BJ (cell line): ENCODE measurements at regions not wholly inside any gene's neighbourhood (a gene's known extent, or its start where the extent isn't known, plus 50 kb on each side); places are given as distances from the start of the nearest gene placed in this dataset.

Experiments used
- CTCF ChIA-PET: fragments of 350-600 bp; formaldehyde crosslinking; extraction: SDS; loops from one replicate; lab custom pipeline; 2021; ENCODE audit warnings: antibody characterized with exemption, inconsistent platforms; lab: Yijun Ruan, JAX
- POLR2A ChIA-PET: fragments of 300-600 bp; sonication (Branson Sonifier 250); formaldehyde crosslinking; extraction: SDS; loops from one replicate; lab custom pipeline; 2021; ENCODE audit warnings: antibody characterized with exemption; lab: Charles Lee
- DNase-seq: peaks from one replicate; pipeline ENCODE4 v3.0.0-alpha.2; 2011; ENCODE audit warnings: low read depth
- H3K27me3 ChIP-seq: 2 replicates; pipeline ENCODE4 v1.6.0; 2011; ENCODE audit warnings: low read length; ENCODE audit not compliant: control insufficient read depth, insufficient read depth
- H3K36me3 ChIP-seq: 2 replicates; pipeline ENCODE4 v1.5.1; 2011; ENCODE audit warnings: low read length; ENCODE audit not compliant: control insufficient read depth, insufficient read depth
- H3K4me3 ChIP-seq: 2 replicates; pipeline ENCODE4 v1.5.1; 2011; ENCODE audit warnings: low read depth, mild to moderate bottlenecking, control low read depth, low read length
- CTCF ChIP-seq: IDR thresholded peaks from 2 replicates; pipeline ENCODE4 v1.5.1; 2011; ENCODE audit warnings: low read depth, mild to moderate bottlenecking, control low read depth, inconsistent platforms, low read length, moderate library complexity; ENCODE audit not compliant: insufficient read depth

GRCh38 chr1:89462250-89462649 is 62.4 kb upstream of the LRRC8B start:
- Histone ChIP-seq H3K4me3 (no peak overlapping the region), H3K36me3 (no peaks in the 10 kb centered on the region), H3K27me3 (no peaks in the 10 kb centered on the region; the same call in none of the 2 replicates)
- DNase-seq, result no peak
- POLR2A ChIA-PET, result no interaction called here
- CTCF ChIA-PET, result interaction anchor here (0.7 kb wide), 1 partner anchor 18 kb away, joined by 3 read pairs; no protein-coding TSS in a partner anchor
- TF ChIP-seq CTCF, result no peak

GRCh38 chr1:89464008-89464407 is 60.6 kb upstream of the LRRC8B start:
- CTCF ChIA-PET, result interaction anchor here (1.4 kb wide), 1 partner anchor 10 kb away, joined by 6 read pairs; no protein-coding TSS in a partner anchor
- POLR2A ChIA-PET, result no interaction called here
- H3K36me3 ChIP-seq, result no peaks in the 10 kb centered on the region
- TF ChIP-seq CTCF, result no peak
- H3K27me3 ChIP-seq, result no peaks in the 10 kb centered on the region; the same call in none of the 2 replicates
- no peak for DNase-seq
- no peak overlapping the region for H3K4me3 ChIP-seq

- ChIA-PET CTCF (interaction anchor here (1.4 kb wide), 1 partner anchor 11 kb away, joined by 6 read pairs; no protein-coding TSS in a partner anchor), POLR2A (no interaction called here)
- Histone ChIP-seq H3K27me3 (no peaks in the 10 kb centered on the region; the same call in none of the 2 replicates), H3K4me3 (no peak overlapping the region), H3K36me3 (no peaks in the 10 kb centered on the region)
- TF ChIP-seq CTCF, result no peak
- DNase-seq, result no peak
These were observed 59.4 kb upstream of the LRRC8B start for GRCh38 chr1:89465201-89465600.

- Histone ChIP-seq H3K36me3 (no peaks in the 10 kb centered on the region), H3K4me3 (no peak overlapping the region), H3K27me3 (no peaks in the 10 kb centered on the region; the same call in none of the 2 replicates)
- ChIA-PET POLR2A (no interaction called here), CTCF (no interaction called here)
- no peak for DNase-seq
- no peak for TF ChIP-seq CTCF
These were observed 58.2 kb upstream of the LRRC8B start for GRCh38 chr1:89466307-89466930.

- ChIA-PET POLR2A (no interaction called here), CTCF (interaction anchor here (1.6 to 2.1 kb wide), 2 partner anchors 12 to 291 kb away, joined by 3 to 5 read pairs; no protein-coding TSS in a partner anchor)
- no peaks in the 10 kb centered on the region for H3K36me3 ChIP-seq
- no peaks in the 10 kb centered on the region for H3K27me3 ChIP-seq
- TF ChIP-seq CTCF, result no peak
- H3K4me3 ChIP-seq, result no peak overlapping the region
- DNase-seq, result no peak
These were observed 52.4 kb upstream of the LRRC8B start for GRCh38 chr1:89472253-89472652.
